ENCODE measurements at regions not wholly inside any gene's neighbourhood (a gene's known extent, or its start where the extent isn't known, plus 50 kb on each side); places are given as distances from the start of the nearest gene placed in this dataset.

DNA sequence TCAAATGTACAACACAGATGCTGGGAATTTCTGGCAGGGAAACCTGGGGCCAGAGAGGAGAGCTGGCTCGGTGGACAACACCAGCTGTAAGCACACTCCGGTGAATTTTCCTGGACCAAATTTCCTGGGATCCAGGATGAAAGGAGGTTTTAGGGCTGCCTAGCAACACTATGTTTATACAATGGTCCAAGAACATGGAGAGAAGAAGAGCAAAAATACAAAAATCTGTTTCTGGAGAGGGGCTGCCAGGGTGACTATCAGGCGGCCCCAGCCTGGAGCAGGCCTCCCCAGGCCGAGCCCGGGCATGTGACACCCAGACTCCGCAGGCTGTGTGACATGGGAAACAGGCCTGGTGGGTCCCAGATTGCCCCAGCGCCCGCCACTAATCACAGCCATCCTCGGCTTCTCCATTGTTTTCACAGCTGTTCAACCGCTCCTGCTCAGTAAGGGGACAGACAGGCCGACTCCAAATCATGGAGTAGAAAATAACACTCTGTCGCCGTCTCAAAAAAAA, 336.0 kb upstream of the NFIA start:
- H2AFZ ChIP-seq (ENCODE audit: low read depth): no peak overlapping the region
- no peaks in the 10 kb centered on the region for H3K36me3 ChIP-seq (ENCODE audit: insufficient read depth)
- no peak overlapping the region for H3K4me3 ChIP-seq (IDR thresholded peaks at IDR 0.05; ENCODE audit: insufficient read depth, low read depth, low read length)
- H3K79me2 ChIP-seq (ENCODE audit: insufficient read depth, low read depth): no peaks in the 10 kb centered on the region
- H3K27me3 ChIP-seq (ENCODE audit: insufficient read depth, low read depth): no peaks in the 10 kb centered on the region
- no peak overlapping the region for H3K27ac ChIP-seq
- no peaks in the 10 kb centered on the region for H3K4me1 ChIP-seq (ENCODE audit: low read depth, poor library complexity, severe bottlenecking)
- H3K9ac ChIP-seq: no peak overlapping the region
- TF ChIP-seq, protein P1, sequence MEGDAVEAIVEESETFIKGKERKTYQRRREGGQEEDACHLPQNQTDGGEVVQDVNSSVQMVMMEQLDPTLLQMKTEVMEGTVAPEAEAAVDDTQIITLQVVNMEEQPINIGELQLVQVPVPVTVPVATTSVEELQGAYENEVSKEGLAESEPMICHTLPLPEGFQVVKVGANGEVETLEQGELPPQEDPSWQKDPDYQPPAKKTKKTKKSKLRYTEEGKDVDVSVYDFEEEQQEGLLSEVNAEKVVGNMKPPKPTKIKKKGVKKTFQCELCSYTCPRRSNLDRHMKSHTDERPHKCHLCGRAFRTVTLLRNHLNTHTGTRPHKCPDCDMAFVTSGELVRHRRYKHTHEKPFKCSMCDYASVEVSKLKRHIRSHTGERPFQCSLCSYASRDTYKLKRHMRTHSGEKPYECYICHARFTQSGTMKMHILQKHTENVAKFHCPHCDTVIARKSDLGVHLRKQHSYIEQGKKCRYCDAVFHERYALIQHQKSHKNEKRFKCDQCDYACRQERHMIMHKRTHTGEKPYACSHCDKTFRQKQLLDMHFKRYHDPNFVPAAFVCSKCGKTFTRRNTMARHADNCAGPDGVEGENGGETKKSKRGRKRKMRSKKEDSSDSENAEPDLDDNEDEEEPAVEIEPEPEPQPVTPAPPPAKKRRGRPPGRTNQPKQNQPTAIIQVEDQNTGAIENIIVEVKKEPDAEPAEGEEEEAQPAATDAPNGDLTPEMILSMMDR (conservative IDR thresholded peaks at IDR 0.05; ENCODE audit: low read depth, low read length): no peak
- no peaks in the 10 kb centered on the region for H4K20me1 ChIP-seq (ENCODE audit: insufficient read depth)
- no peak overlapping the region for H3K4me2 ChIP-seq

GRCh38 chr1:60745484-60745883, 336.9 kb upstream of the NFIA start:
- Histone ChIP-seq H3K4me2 (no peak overlapping the region), H3K27me3 (ENCODE audit: insufficient read depth, low read depth) (no peaks in the 10 kb centered on the region), H3K79me2 (ENCODE audit: insufficient read depth, low read depth) (no peaks in the 10 kb centered on the region), H3K36me3 (ENCODE audit: insufficient read depth) (no peaks in the 10 kb centered on the region), H3K9ac (no peak overlapping the region), H3K4me1 (ENCODE audit: low read depth, poor library complexity, severe bottlenecking) (no peaks in the 10 kb centered on the region), H2AFZ (ENCODE audit: low read depth) (no peak overlapping the region), H3K4me3 (IDR thresholded peaks at IDR 0.05; ENCODE audit: insufficient read depth, low read depth, low read length) (no peak overlapping the region), H3K27ac (no peak overlapping the region), H4K20me1 (ENCODE audit: insufficient read depth) (no peaks in the 10 kb centered on the region)
- TF ChIP-seq, protein P1 (conservative IDR thresholded peaks at IDR 0.05; ENCODE audit: low read depth, low read length): no peak

DNA sequence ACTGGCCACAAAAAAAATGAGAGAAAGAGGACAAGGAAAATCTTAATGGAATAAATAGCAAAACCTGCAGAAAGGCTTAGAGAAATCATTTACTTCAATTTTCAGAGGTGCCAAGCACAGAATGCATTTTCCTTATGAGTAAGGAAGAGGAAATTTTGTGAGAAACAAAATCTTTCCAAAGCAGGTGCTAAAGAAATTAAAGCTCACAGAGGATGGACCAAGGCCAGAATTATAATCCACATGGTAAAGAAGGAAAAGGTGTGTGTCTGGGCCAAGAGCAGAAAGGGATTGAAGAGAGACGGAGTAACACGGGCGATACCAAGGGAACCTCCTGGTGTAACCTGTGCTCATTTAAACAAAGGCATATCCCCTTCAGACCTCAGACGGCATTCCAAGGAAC, 340.0 kb upstream of the NFIA start:
- Histone ChIP-seq H3K9ac (no peak overlapping the region), H3K36me3 (ENCODE audit: insufficient read depth) (no peaks in the 10 kb centered on the region), H3K27ac (no peak overlapping the region), H3K4me1 (ENCODE audit: low read depth, poor library complexity, severe bottlenecking) (no peaks in the 10 kb centered on the region), H2AFZ (ENCODE audit: low read depth) (no peak overlapping the region), H3K79me2 (ENCODE audit: insufficient read depth, low read depth) (no peaks in the 10 kb centered on the region), H4K20me1 (ENCODE audit: insufficient read depth) (no peaks in the 10 kb centered on the region), H3K4me2 (no peak overlapping the region), H3K27me3 (ENCODE audit: insufficient read depth, low read depth) (no peaks in the 10 kb centered on the region), H3K4me3 (IDR thresholded peaks at IDR 0.05; ENCODE audit: insufficient read depth, low read depth, low read length) (no peak overlapping the region)
- TF ChIP-seq, protein P1 (conservative IDR thresholded peaks at IDR 0.05; ENCODE audit: low read depth, low read length): no peak

GRCh38 chr1:60740154-60740553, 342.2 kb upstream of the NFIA start:
- no peaks in the 10 kb centered on the region for H4K20me1 ChIP-seq (ENCODE audit: insufficient read depth)
- no peak overlapping the region for H3K27ac ChIP-seq
- no peak overlapping the region for H3K4me3 ChIP-seq (IDR thresholded peaks at IDR 0.05; ENCODE audit: insufficient read depth, low read depth, low read length)
- H3K4me1 ChIP-seq (ENCODE audit: low read depth, poor library complexity, severe bottlenecking): no peaks in the 10 kb centered on the region
- H3K9ac ChIP-seq: no peak overlapping the region
- no peaks in the 10 kb centered on the region for H3K36me3 ChIP-seq (ENCODE audit: insufficient read depth)
- H3K4me2 ChIP-seq: no peak overlapping the region
- TF ChIP-seq, protein P1 (conservative IDR thresholded peaks at IDR 0.05; ENCODE audit: low read depth, low read length): no peak
- no peaks in the 10 kb centered on the region for H3K79me2 ChIP-seq (ENCODE audit: insufficient read depth, low read depth)
- H3K27me3 ChIP-seq (ENCODE audit: insufficient read depth, low read depth): no peaks in the 10 kb centered on the region
- no peak overlapping the region for H2AFZ ChIP-seq (ENCODE audit: low read depth)
